Memory B cell (primary cell): ENCODE measurements at regions not wholly inside any gene's neighbourhood (a gene's known extent, or its start where the extent isn't known, plus 50 kb on each side); places are given as distances from the start of the nearest gene placed in this dataset.

Source experiments
- ATAC-seq: fragments of 150-1000 bp; cut with Tn5 transposase; 2 replicates; pipeline ENCODE4 v1.10.0; 2021; ENCODE audit warnings: low read depth, mild to moderate bottlenecking, moderate library complexity
- DNase-seq, 2 donors: peaks; one replicate each; pipeline ENCODE4 v3.0.0; 2022; ENCODE audit warnings: low spot score in 2 of 2
- H3K27ac Mint-ChIP-seq: one replicate; pipeline ENCODE4 v1.8.0; 2022; ENCODE audit warnings: mild to moderate bottlenecking, moderate library complexity, mixed read lengths
- H3K27me3 Mint-ChIP-seq: one replicate; pipeline ENCODE4 v1.8.0; 2022; ENCODE audit warnings: mixed read lengths
- H3K36me3 Mint-ChIP-seq: one replicate; pipeline ENCODE4 v1.8.0; 2022; ENCODE audit warnings: mild to moderate bottlenecking, mixed read lengths
- H3K4me1 Mint-ChIP-seq: one replicate; pipeline ENCODE4 v1.8.0; 2022; ENCODE audit warnings: mixed read lengths
- H3K4me3 Mint-ChIP-seq: one replicate; pipeline ENCODE4 v1.8.0; 2022; ENCODE audit warnings: mild to moderate bottlenecking, moderate library complexity, mixed read lengths
- H3K9me3 Mint-ChIP-seq: one replicate; pipeline ENCODE4 v1.8.0; 2022; ENCODE audit warnings: mixed read lengths

DNA sequence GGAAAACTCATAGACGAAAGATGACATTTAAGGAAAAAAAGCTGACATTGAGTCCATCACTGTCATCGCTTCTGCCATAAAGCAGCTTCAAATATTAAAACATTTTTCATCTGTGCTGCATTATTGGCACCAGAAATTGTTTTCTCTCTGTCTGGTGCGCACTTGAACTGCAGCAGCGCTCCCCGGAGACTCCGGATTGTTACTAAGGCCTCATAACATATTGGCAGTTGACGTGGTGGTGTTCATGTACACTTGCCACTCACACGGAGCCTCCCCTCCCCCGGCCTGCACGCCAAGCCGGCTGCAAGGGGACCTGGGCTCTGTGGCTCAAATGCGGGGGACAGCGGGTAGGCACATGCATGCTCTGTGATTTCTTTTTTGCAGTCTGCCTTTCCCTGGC, 203.2 kb downstream of the TSHZ3 start:
- no peak overlapping the region for H3K4me3 Mint-ChIP-seq
- peaks cover 10% of the 10 kb centered on the region for H3K9me3 Mint-ChIP-seq
- ATAC-seq: no peak
- no peaks in the 10 kb centered on the region for H3K36me3 Mint-ChIP-seq
- H3K27ac Mint-ChIP-seq: no peak overlapping the region
- no peak for DNase-seq
- no peaks in the 10 kb centered on the region for H3K27me3 Mint-ChIP-seq
- no peaks in the 10 kb centered on the region for H3K4me1 Mint-ChIP-seq

DNA sequence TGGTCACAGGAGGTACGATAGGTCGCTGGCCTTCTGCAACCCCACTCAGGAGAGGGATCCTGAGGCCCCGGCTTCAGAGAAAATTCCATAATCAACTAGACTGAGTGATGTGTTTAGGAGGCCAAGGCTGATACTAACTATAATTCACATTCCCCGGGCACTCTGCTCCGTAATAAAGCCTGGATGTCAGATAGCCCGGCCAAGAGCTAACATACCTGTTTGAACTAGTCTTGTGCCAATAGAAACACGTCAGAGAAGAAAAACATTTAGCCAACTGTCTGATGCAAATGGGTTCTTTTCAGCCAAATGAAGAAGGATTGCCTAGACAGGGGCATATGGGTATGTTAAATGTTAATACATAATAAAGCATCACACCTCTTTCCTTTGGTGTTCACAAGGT, 204.2 kb downstream of the TSHZ3 start:
- Mint-ChIP-seq H3K27me3 (no peaks in the 10 kb centered on the region), H3K27ac (no peak overlapping the region), H3K9me3 (peaks cover 10% of the 10 kb centered on the region), H3K4me3 (no peak overlapping the region), H3K36me3 (no peaks in the 10 kb centered on the region), H3K4me1 (no peaks in the 10 kb centered on the region)
- ATAC-seq: no peak
- DNase-seq: no peak

DNA sequence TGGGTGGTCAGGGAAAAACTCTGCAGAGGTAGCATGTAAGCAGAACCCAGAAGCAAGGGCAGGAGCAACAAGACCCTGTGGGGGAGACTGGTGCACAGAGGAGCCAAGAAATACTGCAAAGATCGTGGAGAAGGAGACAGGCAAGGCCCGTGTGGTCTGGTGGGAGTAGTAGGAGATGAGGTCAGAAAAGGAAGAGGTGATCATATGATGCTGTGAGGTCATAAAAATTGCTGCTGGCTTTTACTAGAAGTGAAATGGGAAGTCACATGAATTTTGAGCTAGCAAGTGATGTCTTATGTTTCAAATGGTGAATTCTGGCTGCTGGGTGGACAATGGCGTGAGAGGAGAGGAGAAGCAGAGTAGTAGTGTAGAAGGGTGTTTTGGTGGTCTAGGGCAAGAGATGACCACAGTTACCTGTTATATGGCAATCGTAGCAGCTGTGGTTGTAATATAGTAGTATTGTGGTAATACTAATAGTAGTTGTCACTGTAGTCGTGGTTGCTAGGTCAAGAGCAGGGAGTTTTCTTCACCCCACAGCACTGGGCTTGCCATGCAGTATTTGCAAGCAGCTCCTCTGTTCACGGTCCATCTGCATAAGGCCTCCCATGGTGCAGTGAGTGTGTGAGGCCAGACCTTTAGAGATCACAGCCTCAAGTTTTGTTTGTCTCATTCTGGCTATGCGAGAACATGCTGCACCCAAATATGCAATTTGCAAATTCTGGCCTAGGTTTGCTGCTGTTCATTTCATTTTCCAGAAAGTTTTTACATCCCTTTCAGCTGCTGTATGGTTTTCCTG, 205.0 kb downstream of the TSHZ3 start:
- Mint-ChIP-seq H3K27ac (no peak overlapping the region), H3K27me3 (no peaks in the 10 kb centered on the region), H3K36me3 (no peaks in the 10 kb centered on the region), H3K9me3 (peaks cover 10% of the 10 kb centered on the region), H3K4me3 (no peak overlapping the region), H3K4me1 (no peaks in the 10 kb centered on the region)
- DNase-seq (no peak), ATAC-seq (no peak)

DNA sequence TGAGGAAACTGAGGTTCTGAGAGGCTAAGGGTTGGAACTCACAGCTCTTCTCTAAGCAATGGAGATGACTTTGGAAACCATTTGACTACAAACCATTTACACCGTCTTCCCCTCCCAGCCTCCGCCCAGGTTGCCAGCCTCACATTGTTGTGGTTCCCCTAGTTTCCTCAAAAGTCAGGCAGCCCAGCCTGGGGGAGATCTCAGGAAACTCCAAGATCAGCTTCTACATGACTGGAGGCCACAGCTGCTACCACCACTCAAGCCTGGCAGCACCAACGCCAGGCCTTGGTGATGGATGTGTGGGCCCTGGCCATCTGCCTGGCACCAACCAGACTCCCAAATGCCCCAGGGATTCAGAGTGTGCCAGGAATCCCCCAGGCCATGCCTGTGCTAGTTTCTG, 207.9 kb downstream of the TSHZ3 start:
- DNase-seq: no peak
- no peak for ATAC-seq
- Mint-ChIP-seq H3K27me3 (no peaks in the 10 kb centered on the region), H3K36me3 (no peaks in the 10 kb centered on the region), H3K4me3 (no peak overlapping the region), H3K27ac (no peak overlapping the region), H3K4me1 (no peaks in the 10 kb centered on the region), H3K9me3 (peaks cover 15% of the 10 kb centered on the region)

DNA sequence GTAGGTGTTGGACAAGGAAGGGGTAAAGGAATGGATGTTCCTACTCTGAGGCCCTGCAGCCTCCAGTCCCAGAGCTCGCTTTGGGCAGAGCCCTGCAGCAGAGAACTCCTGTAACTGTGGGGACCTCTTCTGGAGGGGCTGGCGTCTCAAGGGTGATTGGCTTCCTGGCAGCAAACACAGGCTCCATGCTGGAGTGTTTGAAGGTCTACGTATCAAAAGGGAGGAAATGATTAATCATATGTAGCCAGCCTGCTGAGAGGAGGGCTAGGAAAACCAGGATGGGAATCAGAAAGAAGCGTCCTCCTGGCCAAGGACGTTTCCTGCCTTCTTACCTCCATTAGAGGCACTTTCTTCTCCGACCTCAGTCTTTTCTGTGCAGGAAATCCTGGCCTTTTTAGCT, 208.5 kb downstream of the TSHZ3 start:
- Mint-ChIP-seq H3K4me1 (no peaks in the 10 kb centered on the region), H3K27me3 (no peaks in the 10 kb centered on the region), H3K4me3 (no peak overlapping the region), H3K27ac (no peak overlapping the region), H3K9me3 (peaks cover 15% of the 10 kb centered on the region), H3K36me3 (no peaks in the 10 kb centered on the region)
- DNase-seq (no peak), ATAC-seq (no peak)

DNA sequence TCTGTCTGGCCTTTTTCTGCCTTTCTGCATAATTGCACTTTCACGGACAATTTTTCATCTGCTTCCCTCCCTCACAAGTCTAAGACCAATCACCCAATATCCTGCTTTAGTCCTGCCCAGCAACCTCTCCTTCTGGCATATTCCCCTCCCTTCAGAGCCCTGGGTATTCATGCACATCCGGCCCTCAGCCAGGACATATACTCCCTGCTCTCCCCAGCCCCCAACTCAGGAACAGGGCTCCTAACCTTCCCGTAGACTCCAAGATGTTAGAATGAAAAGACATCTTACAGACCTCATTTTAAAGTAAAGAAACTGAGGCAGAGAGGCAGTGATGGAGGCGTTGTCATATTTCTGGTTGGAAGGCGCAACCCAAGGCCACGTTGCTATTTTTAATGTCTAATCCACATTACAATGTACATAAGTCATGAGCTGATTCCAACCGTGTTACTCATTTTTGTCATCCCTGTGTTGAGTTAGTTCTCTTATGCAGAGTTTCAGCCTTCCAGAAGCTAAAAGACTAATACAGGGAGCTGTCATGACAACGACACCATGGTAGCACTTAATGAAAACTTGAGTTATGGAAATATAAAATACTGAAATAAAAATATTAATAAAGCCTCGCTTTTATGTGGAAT, 209.2 kb downstream of the TSHZ3 start:
- Mint-ChIP-seq H3K4me3 (no peak overlapping the region), H3K36me3 (no peaks in the 10 kb centered on the region), H3K27me3 (no peaks in the 10 kb centered on the region), H3K27ac (no peak overlapping the region), H3K9me3 (peaks cover 15% of the 10 kb centered on the region), H3K4me1 (no peaks in the 10 kb centered on the region)
- no peak for ATAC-seq
- no peak for DNase-seq

DNA sequence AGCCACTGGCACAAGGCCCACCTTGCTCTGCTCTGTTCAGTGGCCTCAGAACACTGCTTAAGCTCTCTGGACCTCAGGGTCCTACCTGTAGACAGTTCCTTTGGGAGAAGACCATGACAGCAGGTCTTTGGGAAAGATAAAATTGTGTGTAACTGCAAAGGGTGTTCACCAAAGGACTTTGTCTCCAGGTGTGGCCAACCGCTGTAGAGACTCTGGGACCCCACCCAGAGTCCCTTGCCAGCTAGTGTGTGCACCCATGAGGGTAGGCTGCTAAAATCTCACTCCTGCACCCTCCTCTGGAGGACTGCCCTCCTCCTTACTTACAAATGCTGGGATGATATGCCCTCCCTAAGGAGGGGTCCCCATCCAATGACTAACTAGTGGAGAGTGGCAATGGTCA, 211.2 kb downstream of the TSHZ3 start:
- no peaks in the 10 kb centered on the region for H3K27me3 Mint-ChIP-seq
- H3K4me3 Mint-ChIP-seq: no peak overlapping the region
- DNase-seq: no peak
- peaks cover 13% of the 10 kb centered on the region for H3K9me3 Mint-ChIP-seq
- ATAC-seq: no peak
- no peak overlapping the region for H3K27ac Mint-ChIP-seq
- H3K4me1 Mint-ChIP-seq: no peaks in the 10 kb centered on the region
- H3K36me3 Mint-ChIP-seq: no peaks in the 10 kb centered on the region

DNA sequence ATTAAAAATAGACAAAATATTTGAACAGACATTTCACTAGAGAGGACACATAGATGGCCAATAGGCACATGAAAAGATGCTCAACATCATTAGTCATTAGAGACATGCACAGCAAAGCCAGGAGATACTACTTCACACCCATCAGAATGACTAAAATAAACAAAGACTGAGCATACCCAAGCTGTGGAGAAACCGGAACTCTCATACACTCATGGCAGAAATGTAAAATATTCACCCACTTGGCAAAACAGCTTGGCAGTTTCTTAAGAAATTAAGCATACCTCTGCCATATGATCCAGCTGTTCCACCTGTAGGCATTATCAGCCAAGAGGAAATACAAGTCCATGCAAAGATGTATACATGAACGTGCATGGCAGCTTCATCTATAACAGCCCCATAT, 213.4 kb downstream of the TSHZ3 start:
- Mint-ChIP-seq H3K27me3 (no peaks in the 10 kb centered on the region), H3K9me3 (peaks cover 10% of the 10 kb centered on the region), H3K36me3 (no peaks in the 10 kb centered on the region), H3K27ac (no peak overlapping the region), H3K4me1 (no peaks in the 10 kb centered on the region), H3K4me3 (no peak overlapping the region)
- ATAC-seq: no peak
- no peak for DNase-seq

DNA sequence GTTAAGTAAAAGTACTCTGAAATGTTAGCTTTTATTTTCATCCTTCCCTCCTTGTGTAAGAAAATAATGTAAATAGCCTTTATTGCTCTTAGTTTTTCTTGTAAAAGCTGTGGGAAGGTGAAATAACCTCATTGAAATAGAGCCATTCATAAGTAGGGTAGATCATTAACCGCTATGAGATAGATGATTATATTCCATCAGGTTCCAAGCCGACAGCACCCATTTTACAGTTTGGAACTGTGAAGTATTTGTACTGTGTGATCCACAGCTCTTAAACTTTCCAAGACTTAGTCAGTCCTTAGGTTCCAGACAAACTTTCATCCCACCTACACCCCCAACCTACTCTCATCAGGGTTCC, 216.5 kb downstream of the TSHZ3 start:
- DNase-seq (no peak), ATAC-seq (no peak)
- Mint-ChIP-seq H3K4me1 (no peaks in the 10 kb centered on the region), H3K4me3 (no peak overlapping the region), H3K27ac (no peak overlapping the region), H3K36me3 (no peaks in the 10 kb centered on the region), H3K27me3 (no peaks in the 10 kb centered on the region), H3K9me3 (peaks cover 11% of the 10 kb centered on the region)

DNA sequence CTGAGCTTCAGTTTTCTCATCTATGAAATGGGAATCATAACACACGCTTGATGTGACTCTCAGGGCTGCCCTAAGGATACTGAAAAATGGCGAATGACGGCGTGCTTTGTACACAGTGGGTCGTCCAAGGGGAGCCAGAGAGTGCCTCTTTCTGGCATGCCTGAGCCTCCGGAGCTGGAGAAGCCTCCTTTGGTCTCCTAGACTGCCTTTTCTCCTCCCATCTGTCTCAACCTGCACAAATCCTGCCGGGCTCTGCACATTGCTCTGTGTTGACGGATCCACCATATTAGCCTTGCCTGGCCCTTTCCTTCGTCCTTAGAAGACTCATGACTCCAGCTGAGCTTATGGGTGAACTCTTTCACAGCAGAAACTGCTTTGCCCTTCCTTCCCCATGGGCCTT, 220.9 kb downstream of the TSHZ3 start:
- Mint-ChIP-seq H3K4me1 (no peaks in the 10 kb centered on the region), H3K4me3 (no peak overlapping the region), H3K27ac (no peak overlapping the region), H3K27me3 (no peaks in the 10 kb centered on the region), H3K9me3 (peaks cover 9% of the 10 kb centered on the region), H3K36me3 (no peaks in the 10 kb centered on the region)
- DNase-seq (no peak), ATAC-seq (no peak)

DNA sequence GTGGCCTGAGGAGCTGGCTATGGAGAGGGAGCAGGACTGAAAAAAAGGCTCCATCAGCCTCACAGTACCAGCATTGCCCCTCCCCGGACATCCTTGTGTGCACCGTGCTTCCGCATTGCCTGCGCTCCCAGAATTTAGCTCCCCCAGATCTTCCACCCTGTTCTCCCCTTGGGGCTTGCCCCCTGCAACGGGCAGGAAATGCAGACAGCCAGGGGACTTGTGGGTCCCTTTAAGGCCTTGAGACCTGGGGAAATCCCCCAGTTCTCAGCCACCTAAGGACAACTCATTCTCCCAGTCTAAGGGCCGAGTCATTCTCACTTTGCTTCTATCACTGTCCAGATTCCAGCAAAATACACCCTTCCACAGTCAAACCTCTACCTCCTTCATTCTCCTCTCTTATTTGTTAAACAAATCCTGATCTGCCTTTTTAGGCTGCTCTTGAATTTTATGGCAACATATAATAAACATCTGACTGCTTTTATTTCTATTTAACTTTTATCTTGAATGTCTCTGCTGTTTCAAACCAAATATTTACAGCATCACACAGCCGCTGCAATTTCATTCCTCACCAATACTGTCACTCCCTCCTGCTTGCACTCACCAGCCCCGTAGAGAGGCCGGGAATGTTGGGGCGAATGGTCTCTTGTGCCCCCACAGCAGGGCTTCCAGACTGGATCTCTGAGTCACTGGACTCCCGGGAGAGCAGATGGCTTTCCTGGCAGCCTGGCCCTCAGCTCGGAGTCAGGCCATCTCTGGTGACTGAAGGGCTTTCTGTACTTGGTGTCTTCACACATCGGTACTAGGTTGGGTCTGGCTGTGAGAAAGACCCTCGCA, 221.9 kb downstream of the TSHZ3 start:
- no peak overlapping the region for H3K27ac Mint-ChIP-seq
- H3K9me3 Mint-ChIP-seq: peaks cover 7% of the 10 kb centered on the region
- no peak for DNase-seq
- H3K4me1 Mint-ChIP-seq: no peaks in the 10 kb centered on the region
- H3K4me3 Mint-ChIP-seq: no peak overlapping the region
- ATAC-seq: no peak
- H3K27me3 Mint-ChIP-seq: no peaks in the 10 kb centered on the region
- no peaks in the 10 kb centered on the region for H3K36me3 Mint-ChIP-seq

DNA sequence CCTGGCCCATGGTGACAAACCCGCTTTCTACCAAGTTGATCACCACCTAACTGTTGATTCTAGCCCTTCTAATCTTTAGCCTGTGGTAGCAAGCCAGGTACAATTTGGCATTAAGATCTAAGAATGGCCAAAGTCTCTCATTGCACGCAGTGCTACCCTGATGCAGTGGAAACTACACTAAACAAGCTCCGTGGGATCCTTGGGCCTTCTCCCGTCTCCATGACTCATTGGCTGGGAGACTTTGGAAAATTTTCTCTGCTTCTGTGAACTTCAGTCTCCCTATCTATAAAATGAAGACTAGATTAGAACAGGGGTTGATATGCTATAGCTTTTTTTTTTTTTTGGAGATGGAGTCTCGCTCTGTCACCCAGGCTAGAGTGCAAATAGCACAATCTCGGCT, 223.0 kb downstream of the TSHZ3 start:
- Mint-ChIP-seq H3K4me1 (no peaks in the 10 kb centered on the region), H3K36me3 (no peaks in the 10 kb centered on the region), H3K27ac (no peak overlapping the region), H3K4me3 (no peak overlapping the region), H3K9me3 (peaks cover 10% of the 10 kb centered on the region), H3K27me3 (no peaks in the 10 kb centered on the region)
- DNase-seq (no peak), ATAC-seq (no peak)

DNA sequence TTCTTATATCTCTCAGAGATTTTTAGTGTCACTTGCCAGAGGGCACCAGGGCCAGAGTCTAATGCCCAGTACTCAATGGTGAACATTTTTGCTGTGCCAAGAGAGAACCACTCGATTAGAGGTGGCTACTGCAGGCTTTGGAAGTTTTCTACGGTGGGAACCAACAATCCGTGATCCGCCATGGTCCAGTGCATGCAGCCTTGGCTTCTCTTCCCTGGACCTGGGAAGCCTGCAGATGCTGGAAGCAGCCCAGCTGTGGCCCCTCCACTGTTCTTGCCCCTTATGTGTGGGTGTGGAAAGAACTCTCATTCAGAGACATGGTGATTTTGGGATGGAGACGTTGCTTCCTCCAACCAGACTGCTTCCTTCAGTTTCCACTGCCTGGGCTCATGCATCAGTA, 224.2 kb downstream of the TSHZ3 start:
- Mint-ChIP-seq H3K27ac (no peak overlapping the region), H3K4me1 (no peaks in the 10 kb centered on the region), H3K27me3 (no peaks in the 10 kb centered on the region), H3K36me3 (no peaks in the 10 kb centered on the region), H3K4me3 (no peak overlapping the region), H3K9me3 (peaks cover 10% of the 10 kb centered on the region)
- DNase-seq (no peak), ATAC-seq (no peak)

DNA sequence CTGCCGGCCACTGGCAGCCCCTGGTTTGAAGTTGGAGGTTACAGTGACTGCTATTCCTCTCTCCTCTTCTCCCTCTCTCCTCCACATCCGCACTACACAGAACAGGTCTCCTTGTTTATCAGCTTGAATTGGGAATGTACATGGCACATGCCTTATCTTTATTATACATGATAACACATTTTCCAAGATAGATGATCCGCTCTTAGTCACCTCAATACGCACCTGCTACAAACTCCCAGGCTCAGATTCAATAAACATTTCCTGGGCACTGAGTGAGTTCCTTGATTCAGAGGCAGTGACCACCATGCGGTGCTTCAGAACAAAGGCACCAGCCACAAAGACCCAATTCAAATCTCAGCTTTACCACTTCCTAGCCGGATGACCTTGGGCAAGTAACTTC, 227.7 kb downstream of the TSHZ3 start:
- ATAC-seq (no peak), DNase-seq (no peak)
- Mint-ChIP-seq H3K4me3 (no peak overlapping the region), H3K9me3 (peaks cover 9% of the 10 kb centered on the region), H3K27ac (no peak overlapping the region), H3K27me3 (no peaks in the 10 kb centered on the region), H3K36me3 (no peaks in the 10 kb centered on the region), H3K4me1 (no peaks in the 10 kb centered on the region)
